CD1c-positive myeloid dendritic cell (primary cell): ENCODE measurements at regions not wholly inside any gene's neighbourhood (a gene's known extent, or its start where the extent isn't known, plus 50 kb on each side); places are given as distances from the start of the nearest gene placed in this dataset.

Experiments used
- DNase-seq: peaks from one replicate; pipeline ENCODE4 v3.0.0-alpha.2; 2016; ENCODE audit errors: extremely low spot score

- no peak for DNase-seq
These were observed 263.2 kb downstream of the CMPK2 start for GRCh38 chr2:6602471-6602870.

DNA sequence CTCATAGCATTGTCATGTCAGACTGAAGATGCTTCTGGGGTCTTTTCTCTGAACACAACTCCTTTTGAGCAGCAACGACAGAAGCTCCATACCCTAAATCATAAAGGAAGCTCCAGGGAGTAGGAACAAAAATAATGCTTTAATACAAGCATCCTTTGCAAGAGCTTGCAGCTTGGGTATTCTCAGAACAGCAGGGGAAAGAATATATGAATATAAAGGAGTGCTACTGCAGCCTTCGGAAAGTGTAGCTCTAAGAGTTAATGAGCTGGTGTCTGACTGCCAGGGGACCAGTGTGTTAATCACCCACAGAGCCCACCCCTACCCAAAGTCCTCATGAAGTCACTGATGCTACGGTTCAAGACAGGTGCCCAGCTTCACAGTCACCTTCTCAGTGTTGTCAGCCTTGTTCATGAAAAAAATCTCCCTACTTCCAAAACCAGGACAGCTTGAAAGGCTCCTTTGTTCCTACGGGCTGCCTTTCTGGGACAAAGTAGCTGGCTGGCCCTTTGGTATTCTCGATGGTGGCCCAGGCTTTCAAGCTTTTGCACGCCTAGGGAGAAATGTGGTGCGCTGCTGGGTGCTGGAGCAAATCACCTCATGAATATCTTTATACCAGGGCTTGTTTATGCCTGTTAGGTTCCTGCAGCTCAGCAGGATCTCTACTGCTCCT, 259.7 kb downstream of the CMPK2 start:
- DNase-seq = no peak

DNA sequence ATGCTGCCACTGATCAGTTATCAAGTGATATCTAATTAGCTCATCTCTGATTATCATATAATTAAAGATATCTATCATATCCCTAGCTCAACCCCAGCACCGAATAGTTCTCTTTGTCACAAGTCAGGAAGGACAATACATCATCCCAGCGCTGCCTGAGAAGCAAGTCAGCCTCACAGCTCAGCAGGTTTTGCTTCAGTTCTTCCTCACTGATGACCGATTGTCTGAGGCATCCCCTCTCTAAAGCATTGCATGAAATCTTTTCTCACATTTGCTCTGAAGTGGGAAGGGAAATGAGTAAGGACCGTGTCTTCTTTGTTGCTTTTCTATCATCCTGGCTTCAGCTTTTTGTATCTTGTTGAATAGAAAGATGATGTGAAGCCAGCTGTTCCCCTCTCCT, 247.9 kb downstream of the CMPK2 start:
- DNase-seq = no peak

- no peak for DNase-seq
These were observed 247.5 kb downstream of the CMPK2 start for GRCh38 chr2:6618201-6618600.

DNA sequence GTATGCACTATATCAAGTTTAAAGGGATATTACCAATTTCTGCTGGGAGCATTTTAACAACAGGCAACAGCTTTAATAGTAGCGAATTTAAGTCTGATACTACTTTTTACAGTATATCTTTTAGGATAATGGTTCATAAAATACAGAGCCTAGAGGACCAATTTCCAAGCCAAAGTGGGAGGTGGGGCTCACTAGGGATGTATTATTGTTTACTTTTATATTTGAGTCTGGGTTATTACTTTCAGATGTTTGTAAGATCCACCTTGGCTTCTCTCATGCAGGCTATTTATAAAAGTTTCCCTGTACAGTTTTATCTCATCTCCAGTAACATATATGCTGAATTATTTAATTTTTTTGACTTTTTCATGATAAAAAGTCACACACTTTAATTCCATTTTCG, 242.0 kb downstream of the CMPK2 start:
- no peak for DNase-seq

DNA sequence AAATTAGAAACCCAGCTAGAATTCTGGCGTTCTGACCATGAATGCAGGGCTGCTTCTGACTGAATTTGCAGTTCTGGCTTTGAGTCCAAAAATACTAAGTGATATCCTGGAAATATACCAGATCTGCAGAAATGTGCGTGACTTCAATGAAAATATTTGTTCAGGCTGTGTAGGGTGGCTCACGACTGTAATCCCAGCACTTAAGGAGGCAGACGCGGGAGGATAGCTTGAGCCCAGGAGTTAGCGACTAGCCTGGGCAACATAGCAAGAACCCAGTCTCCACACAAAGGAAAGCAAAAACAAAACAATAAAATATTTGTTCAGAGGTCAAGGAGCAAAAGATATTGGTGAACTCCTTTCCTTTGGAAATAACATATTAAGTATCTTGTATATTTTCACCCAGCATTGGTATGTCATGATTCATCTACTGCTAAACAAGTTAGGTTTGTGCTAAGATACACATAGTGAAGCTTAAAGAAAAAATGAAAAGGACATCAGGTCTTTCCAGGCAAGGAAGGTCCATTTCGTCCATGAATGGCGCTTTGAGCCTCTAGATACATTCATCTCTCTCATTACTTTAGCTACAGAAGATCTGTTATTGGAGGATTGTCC, 239.2 kb downstream of the CMPK2 start:
- no peak for DNase-seq

GRCh38 chr2:6627316-6627715, 238.4 kb downstream of the CMPK2 start:
- DNase-seq = no peak

GRCh38 chr2:6630209-6630608, 235.5 kb downstream of the CMPK2 start:
- no peak for DNase-seq

- DNase-seq = no peak
These were observed 230.4 kb downstream of the CMPK2 start for GRCh38 chr2:6635296-6635695.

GRCh38 chr2:6637330-6637729, 228.4 kb downstream of the CMPK2 start:
- no peak for DNase-seq

GRCh38 chr2:6639929-6640620, 225.6 kb downstream of the CMPK2 start:
- DNase-seq = no peak

DNA sequence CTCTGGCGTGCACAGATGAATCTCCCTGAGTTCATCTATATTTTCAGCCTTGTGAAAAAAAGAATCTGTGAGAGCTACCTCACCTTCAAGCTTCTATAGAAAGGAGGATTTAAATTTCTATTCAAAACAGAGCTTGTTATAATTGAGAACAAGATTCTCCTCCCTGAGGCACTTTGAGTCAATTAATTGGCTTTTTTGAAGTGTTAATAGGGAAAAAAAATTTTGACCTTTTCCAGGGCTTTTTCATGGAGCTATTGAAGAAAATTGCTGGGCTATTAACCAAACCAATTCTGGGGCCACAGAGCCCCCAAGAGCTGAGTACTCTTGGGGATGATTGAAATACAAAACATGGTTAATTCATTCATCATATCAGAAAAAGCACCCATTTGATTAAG, 225.1 kb downstream of the CMPK2 start:
- no peak for DNase-seq

GRCh38 chr2:6641956-6642355, 223.8 kb downstream of the CMPK2 start:
- DNase-seq = no peak

DNA sequence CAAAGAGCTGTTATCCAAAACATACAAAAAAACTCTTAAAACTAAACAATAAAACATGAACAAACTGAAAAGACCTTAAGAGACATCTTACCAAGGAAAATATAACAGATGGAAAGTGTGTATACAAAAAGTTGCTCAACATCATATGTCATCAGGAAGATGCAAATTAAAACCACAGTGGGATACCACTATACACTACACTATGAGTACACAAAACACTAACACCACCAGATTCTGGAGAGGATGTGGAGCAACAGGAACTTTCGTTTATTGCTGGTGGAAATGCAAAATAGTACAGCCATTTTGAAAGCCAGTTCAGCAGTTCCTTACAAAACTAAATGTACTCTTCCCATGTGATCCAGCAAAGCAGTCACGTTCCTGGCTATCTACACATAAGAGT, 221.4 kb downstream of the CMPK2 start:
- DNase-seq = no peak

GRCh38 chr2:6645004-6645403, 220.7 kb downstream of the CMPK2 start:
- no peak for DNase-seq

GRCh38 chr2:6645672-6646071, 220.0 kb downstream of the CMPK2 start:
- DNase-seq = no peak

DNA sequence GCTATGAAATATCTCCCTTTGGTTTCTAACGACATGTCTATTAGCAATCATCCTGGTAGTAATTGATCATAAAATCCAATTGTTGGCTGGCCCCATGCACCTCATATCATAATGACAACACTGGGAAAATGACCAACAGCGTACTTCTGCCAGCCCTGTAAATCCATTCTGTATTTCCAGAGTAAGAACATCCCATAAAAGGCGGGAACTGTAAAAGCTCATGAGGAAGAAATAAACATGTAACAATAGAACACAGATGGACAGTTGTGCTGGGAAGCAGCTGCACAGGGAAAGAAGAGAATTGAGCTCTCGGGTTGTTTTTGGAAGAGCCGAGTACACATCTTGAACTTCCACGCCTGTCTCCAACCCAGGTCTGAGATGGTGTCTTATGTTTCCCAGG, 218.7 kb downstream of the CMPK2 start:
- no peak for DNase-seq

GRCh38 chr2:6648596-6649247, 217.0 kb downstream of the CMPK2 start:
- DNase-seq = no peak

DNA sequence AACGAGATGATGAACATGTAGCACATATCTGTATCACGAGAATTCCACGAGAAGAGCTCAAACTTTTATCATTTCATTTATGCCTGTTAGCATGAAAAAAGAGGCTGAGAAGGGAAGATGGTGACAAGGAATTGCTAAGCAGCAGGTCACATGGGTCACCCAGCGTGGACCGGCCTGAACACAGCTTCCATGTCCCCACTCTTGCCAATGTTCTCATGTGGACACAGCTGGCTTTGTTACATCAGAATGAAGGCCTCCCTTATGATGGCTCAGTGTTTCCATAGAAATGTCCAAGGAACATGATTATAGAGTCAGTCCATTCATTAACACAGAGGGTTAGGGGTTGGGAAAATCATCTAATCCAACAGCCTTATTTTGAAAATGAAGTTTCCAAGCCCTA, 215.4 kb downstream of the CMPK2 start:
- DNase-seq = no peak

DNA sequence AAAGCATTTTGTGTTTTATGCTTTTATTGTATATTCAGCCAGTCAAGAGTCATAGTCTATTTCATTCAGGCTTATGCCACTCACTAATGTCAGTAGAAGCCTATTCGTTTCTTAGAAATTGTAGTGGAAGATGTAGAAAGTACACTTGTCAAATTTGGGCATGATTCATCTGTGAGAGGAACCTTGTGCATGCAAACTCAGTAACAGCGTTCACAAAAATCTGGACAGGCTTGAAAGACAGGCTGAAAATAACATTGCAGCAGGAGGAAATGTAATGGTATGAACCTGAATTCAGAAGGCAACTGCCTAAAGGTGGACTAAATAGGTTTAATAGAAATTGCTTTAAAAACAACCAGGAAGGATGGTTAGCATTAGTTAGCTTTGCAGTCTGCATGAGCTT, 213.5 kb downstream of the CMPK2 start:
- no peak for DNase-seq

GRCh38 chr2:6653281-6653750, 212.4 kb downstream of the CMPK2 start:
- DNase-seq = no peak

- no peak for DNase-seq
These were observed 211.4 kb downstream of the CMPK2 start for GRCh38 chr2:6654279-6654678.

DNA sequence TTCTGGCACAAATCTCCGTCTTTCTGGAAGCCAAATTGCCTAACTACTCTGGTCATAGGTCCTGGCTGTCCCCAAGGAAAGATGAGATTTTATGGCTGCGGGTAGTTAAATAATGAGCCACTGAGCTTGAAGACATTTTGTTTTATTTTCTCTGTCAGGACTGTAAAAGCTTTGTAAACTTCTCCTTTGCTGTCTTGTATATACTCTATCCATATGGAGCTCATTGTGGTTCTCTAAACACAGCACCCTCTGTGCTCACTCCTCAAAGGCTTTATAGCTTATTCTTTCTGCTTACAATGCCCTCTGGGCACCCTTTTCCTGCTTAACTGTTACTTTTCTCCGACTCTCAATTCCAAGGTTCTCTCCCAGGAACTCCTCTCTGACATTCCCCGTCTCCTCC, 209.1 kb downstream of the CMPK2 start:
- no peak for DNase-seq
